ENCODE measurements at regions not wholly inside any gene's neighbourhood (a gene's known extent, or its start where the extent isn't known, plus 50 kb on each side); places are given as distances from the start of the nearest gene placed in this dataset.

GRCh38 chr15:58257776-58258325, 119.7 kb downstream of the AQP9 start:
- TF ChIP-seq, protein P1, sequence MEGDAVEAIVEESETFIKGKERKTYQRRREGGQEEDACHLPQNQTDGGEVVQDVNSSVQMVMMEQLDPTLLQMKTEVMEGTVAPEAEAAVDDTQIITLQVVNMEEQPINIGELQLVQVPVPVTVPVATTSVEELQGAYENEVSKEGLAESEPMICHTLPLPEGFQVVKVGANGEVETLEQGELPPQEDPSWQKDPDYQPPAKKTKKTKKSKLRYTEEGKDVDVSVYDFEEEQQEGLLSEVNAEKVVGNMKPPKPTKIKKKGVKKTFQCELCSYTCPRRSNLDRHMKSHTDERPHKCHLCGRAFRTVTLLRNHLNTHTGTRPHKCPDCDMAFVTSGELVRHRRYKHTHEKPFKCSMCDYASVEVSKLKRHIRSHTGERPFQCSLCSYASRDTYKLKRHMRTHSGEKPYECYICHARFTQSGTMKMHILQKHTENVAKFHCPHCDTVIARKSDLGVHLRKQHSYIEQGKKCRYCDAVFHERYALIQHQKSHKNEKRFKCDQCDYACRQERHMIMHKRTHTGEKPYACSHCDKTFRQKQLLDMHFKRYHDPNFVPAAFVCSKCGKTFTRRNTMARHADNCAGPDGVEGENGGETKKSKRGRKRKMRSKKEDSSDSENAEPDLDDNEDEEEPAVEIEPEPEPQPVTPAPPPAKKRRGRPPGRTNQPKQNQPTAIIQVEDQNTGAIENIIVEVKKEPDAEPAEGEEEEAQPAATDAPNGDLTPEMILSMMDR (IDR thresholded peaks at IDR 0.05): no peak
- no peak for TF ChIP-seq POLR2A (IDR thresholded peaks at IDR 0.05)
